ENCODE measurements at regions not wholly inside any gene's neighbourhood (a gene's known extent, or its start where the extent isn't known, plus 50 kb on each side); places are given as distances from the start of the nearest gene placed in this dataset.
A peak's percentile ranks its signal among the peaks of the same experiment; 100 is the strongest.

- TF ChIP-seq CTCF (conservative IDR thresholded peaks at IDR 0.05; ENCODE audit: control insufficient read depth, insufficient read depth, low read depth, low read length) = no peak
- DNase-seq (ENCODE audit: low read depth) = no peak
- no peak overlapping the region for H3K4me3 ChIP-seq (ENCODE audit: control insufficient read depth, low read depth, low read length)
These were observed 341.3 kb downstream of the RWDD3 start for GRCh38 chr1:95575291-95575690.

DNA sequence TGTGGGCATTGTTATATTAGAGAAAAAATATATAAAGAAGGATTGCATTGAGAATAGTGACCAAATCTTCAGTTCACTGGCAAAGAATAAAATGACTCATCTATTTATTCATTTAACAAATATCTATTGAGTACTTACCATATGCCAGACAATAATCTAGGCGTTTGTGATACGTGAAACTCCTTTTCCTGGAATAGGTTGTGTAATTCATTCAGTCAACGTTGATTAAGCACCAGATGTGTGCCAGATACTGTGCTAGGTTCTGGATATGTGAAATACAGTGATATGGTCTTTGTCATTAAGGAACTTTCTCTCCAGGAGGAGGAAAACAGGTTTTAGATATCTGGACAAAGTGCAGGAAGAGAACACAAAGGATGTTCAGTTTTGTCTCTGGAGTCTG, 344.5 kb downstream of the RWDD3 start:
- DNase-seq (ENCODE audit: low read depth) = peak; percentile 26
- no peak overlapping the region for H3K4me3 ChIP-seq (ENCODE audit: control insufficient read depth, low read depth, low read length)
- TF ChIP-seq CTCF (conservative IDR thresholded peaks at IDR 0.05; ENCODE audit: control insufficient read depth, insufficient read depth, low read depth, low read length) = no peak

DNA sequence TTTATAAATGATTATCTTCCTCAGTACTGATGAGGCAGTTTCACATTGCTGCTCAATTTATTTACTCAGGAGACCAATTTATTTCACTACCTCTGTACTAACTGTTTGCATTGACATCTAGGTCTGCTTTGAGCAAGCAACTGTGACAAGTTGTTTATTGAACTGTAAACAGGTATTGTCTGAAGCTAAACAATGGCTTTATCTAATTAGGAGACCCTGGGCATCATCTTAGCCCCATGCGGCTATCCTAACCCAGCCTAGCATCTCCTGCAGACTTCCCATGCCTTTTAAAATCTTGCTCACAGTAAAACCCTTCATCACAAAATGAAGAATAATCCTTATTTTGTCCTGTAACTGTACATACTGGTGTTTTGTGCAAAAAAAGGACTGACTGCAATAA, 348.2 kb downstream of the RWDD3 start:
- TF ChIP-seq CTCF (conservative IDR thresholded peaks at IDR 0.05; ENCODE audit: control insufficient read depth, insufficient read depth, low read depth, low read length) = no peak
- no peak overlapping the region for H3K4me3 ChIP-seq (ENCODE audit: control insufficient read depth, low read depth, low read length)
- DNase-seq (ENCODE audit: low read depth) = no peak

- no peak overlapping the region for H3K4me3 ChIP-seq (ENCODE audit: control insufficient read depth, low read depth, low read length)
- TF ChIP-seq CTCF (conservative IDR thresholded peaks at IDR 0.05; ENCODE audit: control insufficient read depth, insufficient read depth, low read depth, low read length) = no peak
- no peak for DNase-seq (ENCODE audit: low read depth)
These were observed 348.7 kb downstream of the RWDD3 start for GRCh38 chr1:95582746-95583145.

- H3K4me3 ChIP-seq (ENCODE audit: control insufficient read depth, low read depth, low read length) = no peak overlapping the region
- TF ChIP-seq CTCF (conservative IDR thresholded peaks at IDR 0.05; ENCODE audit: control insufficient read depth, insufficient read depth, low read depth, low read length) = no peak
- no peak for DNase-seq (ENCODE audit: low read depth)
These were observed 349.7 kb downstream of the RWDD3 start for GRCh38 chr1:95583661-95584210.

DNA sequence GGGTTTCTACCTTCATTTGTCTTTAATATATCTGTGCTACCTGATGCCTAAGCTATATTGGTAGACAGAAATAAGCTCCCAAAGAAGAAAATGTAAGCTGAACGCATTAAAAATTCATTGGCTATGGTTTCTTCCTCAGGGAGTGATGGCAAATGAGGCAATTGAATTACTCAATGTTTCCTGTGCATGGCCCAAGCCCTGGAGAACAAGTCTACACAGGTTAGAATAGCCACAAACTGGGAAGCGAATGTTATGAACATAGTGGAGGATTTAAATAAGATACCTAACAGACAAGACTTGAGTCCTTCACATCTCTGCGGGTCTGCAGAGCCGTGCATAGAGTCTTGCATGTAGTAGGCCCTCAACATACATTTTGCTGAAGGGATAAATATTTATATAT, 350.3 kb downstream of the RWDD3 start:
- DNase-seq (ENCODE audit: low read depth) = no peak
- no peak for TF ChIP-seq CTCF (conservative IDR thresholded peaks at IDR 0.05; ENCODE audit: control insufficient read depth, insufficient read depth, low read depth, low read length)
- no peak overlapping the region for H3K4me3 ChIP-seq (ENCODE audit: control insufficient read depth, low read depth, low read length)

DNA sequence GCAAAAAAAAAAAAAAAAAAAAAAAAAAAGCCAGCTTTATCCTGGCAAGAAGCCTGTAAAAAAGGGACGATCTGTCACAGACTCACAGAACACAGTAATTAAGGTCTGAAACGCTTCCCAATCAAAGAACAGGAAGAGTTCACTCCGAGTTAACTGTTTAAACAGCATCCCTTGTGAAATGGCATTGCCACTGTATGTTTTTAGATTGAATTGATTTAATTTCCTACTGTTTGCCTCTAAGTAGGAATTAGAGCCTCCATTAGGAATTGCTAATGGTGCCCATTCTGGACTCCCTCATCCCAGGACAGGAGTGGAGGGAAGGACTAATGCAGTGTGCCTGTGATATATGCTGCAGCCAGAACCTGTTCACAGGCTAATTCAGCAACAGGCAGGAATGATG, 370.8 kb downstream of the RWDD3 start:
- TF ChIP-seq CTCF (conservative IDR thresholded peaks at IDR 0.05; ENCODE audit: control insufficient read depth, insufficient read depth, low read depth, low read length) = no peak
- DNase-seq (ENCODE audit: low read depth) = no peak
- H3K4me3 ChIP-seq (ENCODE audit: control insufficient read depth, low read depth, low read length) = no peak overlapping the region

Data from fibroblast of mammary gland (primary cell).